ENCODE measurements at regions not wholly inside any gene's neighbourhood (a gene's known extent, or its start where the extent isn't known, plus 50 kb on each side); places are given as distances from the start of the nearest gene placed in this dataset.

GRCh38 chr12:24118668-24119067, 169.2 kb upstream of the SOX5 start:
- Histone ChIP-seq H3K4me1 (no peaks in the 10 kb centered on the region), H3K4me2 (ENCODE audit: low read length) (no peak overlapping the region), H3K4me3 (ENCODE audit: low read depth, low read length) (no peak overlapping the region), H3K9me3 (ENCODE audit: control insufficient read depth, low read length) (no peaks in the 10 kb centered on the region), H3K27ac (no peak overlapping the region), H3K36me3 (ENCODE audit: control insufficient read depth, insufficient read depth, low read length) (no peaks in the 10 kb centered on the region), H2AFZ (no peak overlapping the region), H3K27me3 (ENCODE audit: control insufficient read depth, insufficient read depth, low read length) (no peaks in the 10 kb centered on the region), H3K9ac (no peak overlapping the region), H3K79me2 (no peaks in the 10 kb centered on the region)
- no peak for TF ChIP-seq CTCF (IDR thresholded peaks at IDR 0.05)

GRCh38 chr12:24116548-24116947, 167.1 kb upstream of the SOX5 start:
- no peak overlapping the region for H3K4me2 ChIP-seq (ENCODE audit: low read length)
- H3K79me2 ChIP-seq = no peaks in the 10 kb centered on the region
- H3K4me3 ChIP-seq (ENCODE audit: low read depth, low read length) = no peak overlapping the region
- no peak overlapping the region for H2AFZ ChIP-seq
- H3K9me3 ChIP-seq (ENCODE audit: control insufficient read depth, low read length) = no peaks in the 10 kb centered on the region
- no peaks in the 10 kb centered on the region for H3K36me3 ChIP-seq (ENCODE audit: control insufficient read depth, insufficient read depth, low read length)
- no peak overlapping the region for H3K27ac ChIP-seq
- no peak for TF ChIP-seq CTCF (IDR thresholded peaks at IDR 0.05)
- H3K4me1 ChIP-seq = no peaks in the 10 kb centered on the region
- no peak overlapping the region for H3K9ac ChIP-seq
- no peaks in the 10 kb centered on the region for H3K27me3 ChIP-seq (ENCODE audit: control insufficient read depth, insufficient read depth, low read length)

- Histone ChIP-seq H3K4me1 (no peaks in the 10 kb centered on the region), H3K4me2 (ENCODE audit: low read length) (no peak overlapping the region), H2AFZ (no peak overlapping the region), H3K36me3 (ENCODE audit: control insufficient read depth, insufficient read depth, low read length) (no peaks in the 10 kb centered on the region), H3K27ac (no peak overlapping the region), H3K79me2 (no peaks in the 10 kb centered on the region), H3K9ac (no peak overlapping the region), H3K4me3 (ENCODE audit: low read depth, low read length) (no peak overlapping the region), H3K27me3 (ENCODE audit: control insufficient read depth, insufficient read depth, low read length) (no peaks in the 10 kb centered on the region), H3K9me3 (ENCODE audit: control insufficient read depth, low read length) (no peaks in the 10 kb centered on the region)
- no peak for TF ChIP-seq CTCF (IDR thresholded peaks at IDR 0.05)
Measured at GRCh38 chr12:24113701-24114100, 164.2 kb upstream of the SOX5 start.

GRCh38 chr12:24111616-24112015, 162.1 kb upstream of the SOX5 start:
- no peak overlapping the region for H2AFZ ChIP-seq
- no peaks in the 10 kb centered on the region for H3K36me3 ChIP-seq (ENCODE audit: control insufficient read depth, insufficient read depth, low read length)
- H3K27ac ChIP-seq = no peak overlapping the region
- no peaks in the 10 kb centered on the region for H3K4me1 ChIP-seq
- H3K4me2 ChIP-seq (ENCODE audit: low read length) = no peak overlapping the region
- H3K4me3 ChIP-seq (ENCODE audit: low read depth, low read length) = no peak overlapping the region
- H3K9me3 ChIP-seq (ENCODE audit: control insufficient read depth, low read length) = no peaks in the 10 kb centered on the region
- no peak for TF ChIP-seq CTCF (IDR thresholded peaks at IDR 0.05)
- no peak overlapping the region for H3K9ac ChIP-seq
- H3K27me3 ChIP-seq (ENCODE audit: control insufficient read depth, insufficient read depth, low read length) = no peaks in the 10 kb centered on the region
- no peaks in the 10 kb centered on the region for H3K79me2 ChIP-seq

DNA sequence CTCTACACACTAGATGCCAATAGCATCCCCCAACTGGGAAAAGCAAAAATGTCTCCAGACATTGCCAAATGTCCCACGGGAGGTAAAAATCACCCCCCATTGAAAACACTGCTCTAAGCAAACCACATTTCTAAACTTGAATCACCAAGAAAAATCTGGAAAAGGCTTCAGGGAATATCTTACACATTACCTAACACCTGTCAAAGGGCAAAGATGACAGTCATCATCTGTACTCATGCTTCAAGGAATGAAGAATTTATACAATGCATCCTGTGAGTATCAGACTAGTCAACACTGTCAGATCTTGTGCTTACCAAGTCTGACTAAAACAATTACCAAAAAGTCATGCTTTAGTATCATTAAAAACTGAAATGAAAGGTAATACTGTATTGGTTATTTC, 161.6 kb upstream of the SOX5 start:
- Histone ChIP-seq H3K36me3 (ENCODE audit: control insufficient read depth, insufficient read depth, low read length) (no peaks in the 10 kb centered on the region), H3K4me3 (ENCODE audit: low read depth, low read length) (no peak overlapping the region), H3K79me2 (no peaks in the 10 kb centered on the region), H3K27ac (no peak overlapping the region), H3K27me3 (ENCODE audit: control insufficient read depth, insufficient read depth, low read length) (no peaks in the 10 kb centered on the region), H2AFZ (no peak overlapping the region), H3K4me2 (ENCODE audit: low read length) (no peak overlapping the region), H3K9me3 (ENCODE audit: control insufficient read depth, low read length) (no peaks in the 10 kb centered on the region), H3K4me1 (no peaks in the 10 kb centered on the region), H3K9ac (no peak overlapping the region)
- no peak for TF ChIP-seq CTCF (IDR thresholded peaks at IDR 0.05)
